Stimulated activated CD4-positive, alpha-beta T cell treated with anti-CD3 and anti-CD28 coated beads, Interleukin-15, amount 100 ng/mL, for 48 hours (primary cell): ENCODE measurements at regions not wholly inside any gene's neighbourhood (a gene's known extent, or its start where the extent isn't known, plus 50 kb on each side); places are given as distances from the start of the nearest gene placed in this dataset.

ENCODE experiments used
- DNase-seq, 2 donors: peaks; one replicate each; pipeline ENCODE4 v3.0.0-alpha.2; 2020; ENCODE audit warnings: low read depth in 2 of 2

DNA sequence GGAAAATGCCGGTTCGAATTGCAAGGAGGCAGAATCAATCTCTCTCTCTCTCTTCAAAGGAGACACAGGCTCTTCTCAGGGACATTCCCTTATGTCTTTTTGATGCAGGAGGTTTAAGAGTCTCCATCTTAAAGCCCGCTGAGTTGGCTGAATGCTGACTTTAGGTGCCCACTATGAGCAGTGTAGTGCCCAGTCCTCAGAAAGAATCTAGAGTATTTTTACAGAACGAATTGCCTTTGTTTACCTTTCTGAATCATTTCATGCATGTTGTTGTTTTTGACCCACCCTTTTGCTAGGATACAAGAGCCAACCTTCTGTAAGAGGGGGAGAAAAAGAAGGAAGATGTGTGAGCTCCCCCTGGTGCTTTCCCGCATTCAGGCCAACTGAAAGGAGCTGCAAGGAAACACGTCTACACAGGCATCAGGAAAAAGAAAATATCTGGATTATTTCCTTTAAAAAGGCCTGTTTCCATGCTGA, 193.5 kb upstream of the TCF4 start:
- DNase-seq = no peak

GRCh38 chr18:55780586-55781071, 192.6 kb upstream of the TCF4 start:
- DNase-seq = no peak

DNA sequence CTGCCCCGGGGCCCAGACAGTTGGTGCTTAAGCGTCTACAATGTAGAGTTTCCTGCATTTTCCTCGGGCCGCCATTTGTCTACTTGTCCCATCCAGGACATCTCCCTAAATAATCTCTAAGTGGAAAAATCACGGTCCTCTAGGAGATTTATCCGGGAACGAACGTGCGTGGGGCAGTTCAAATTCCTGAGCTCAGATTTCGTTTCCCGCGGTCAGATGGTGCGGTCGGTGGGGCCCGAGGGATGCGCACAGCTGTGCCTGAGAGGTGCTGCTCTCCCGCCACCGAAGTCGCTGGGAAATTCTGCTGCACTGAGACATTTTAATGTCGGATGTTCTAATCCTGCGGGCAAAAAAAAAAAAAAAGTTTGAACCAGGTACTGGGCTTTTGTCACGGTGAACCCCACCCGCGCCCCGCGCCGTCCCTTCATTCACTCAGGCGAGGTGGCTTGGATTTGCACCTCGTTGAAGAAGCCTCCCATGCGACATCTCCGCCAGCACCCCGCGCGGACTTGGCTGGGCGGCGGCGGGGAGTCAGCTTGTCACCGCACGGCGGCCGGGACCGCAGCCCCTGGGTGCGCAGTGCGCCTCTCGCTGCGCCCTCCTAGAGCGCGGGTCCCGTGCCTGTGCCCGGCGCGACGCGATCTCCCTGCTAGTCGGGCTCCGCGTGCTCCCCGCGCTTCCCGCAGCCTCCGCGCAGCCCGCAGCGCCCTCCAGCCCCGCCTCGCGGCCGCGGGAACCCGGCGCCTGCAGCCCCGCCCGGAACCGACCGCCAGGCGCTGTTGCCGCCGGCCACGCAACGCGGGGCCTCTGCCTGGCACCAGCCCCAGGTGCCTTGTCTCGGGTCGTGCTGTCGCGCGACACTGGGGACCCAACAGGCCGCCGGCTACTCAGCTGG, 191.9 kb upstream of the TCF4 start:
- DNase-seq = no peak

DNA sequence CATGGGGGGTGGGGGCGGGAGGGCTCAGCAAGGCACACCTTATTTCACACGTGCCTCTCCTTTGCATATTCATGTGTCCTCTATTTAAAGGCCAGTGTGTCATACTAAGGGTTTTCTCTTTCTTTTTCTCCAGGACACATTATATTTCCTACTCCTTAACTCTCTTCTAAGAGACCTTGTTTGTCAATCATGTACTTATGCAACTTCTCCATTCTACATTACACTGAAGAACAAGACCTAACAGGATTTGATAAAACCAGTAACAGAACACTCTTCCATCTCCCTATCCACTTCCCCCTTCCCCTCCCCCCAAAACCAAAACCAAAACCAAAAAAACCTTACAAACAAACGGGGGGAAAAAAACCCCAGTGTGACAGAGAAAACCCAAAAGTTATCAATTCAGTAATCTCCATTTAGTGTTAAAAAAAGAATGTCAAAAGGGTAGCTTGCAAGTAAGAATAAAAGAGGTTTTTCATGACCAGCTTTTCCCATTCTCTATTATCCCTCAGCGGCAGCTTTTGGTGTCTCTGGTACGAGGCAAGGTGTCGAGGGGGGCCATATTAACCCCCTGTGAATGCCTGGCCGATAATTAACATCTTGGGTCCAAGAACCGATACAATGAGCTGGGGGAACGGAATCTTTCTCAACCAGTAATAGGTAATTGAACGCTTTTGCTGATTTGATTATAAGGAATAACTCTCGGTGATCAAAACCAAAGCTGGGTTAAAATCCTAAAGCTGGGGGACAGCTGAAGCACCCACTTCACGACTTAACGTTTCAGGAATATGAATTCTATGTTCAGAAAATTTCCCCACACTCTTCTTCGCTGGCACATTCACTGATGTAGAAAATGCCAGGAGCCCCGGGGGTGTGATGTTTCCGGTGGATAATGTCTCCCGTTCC, 191.0 kb upstream of the TCF4 start:
- DNase-seq = no peak

DNA sequence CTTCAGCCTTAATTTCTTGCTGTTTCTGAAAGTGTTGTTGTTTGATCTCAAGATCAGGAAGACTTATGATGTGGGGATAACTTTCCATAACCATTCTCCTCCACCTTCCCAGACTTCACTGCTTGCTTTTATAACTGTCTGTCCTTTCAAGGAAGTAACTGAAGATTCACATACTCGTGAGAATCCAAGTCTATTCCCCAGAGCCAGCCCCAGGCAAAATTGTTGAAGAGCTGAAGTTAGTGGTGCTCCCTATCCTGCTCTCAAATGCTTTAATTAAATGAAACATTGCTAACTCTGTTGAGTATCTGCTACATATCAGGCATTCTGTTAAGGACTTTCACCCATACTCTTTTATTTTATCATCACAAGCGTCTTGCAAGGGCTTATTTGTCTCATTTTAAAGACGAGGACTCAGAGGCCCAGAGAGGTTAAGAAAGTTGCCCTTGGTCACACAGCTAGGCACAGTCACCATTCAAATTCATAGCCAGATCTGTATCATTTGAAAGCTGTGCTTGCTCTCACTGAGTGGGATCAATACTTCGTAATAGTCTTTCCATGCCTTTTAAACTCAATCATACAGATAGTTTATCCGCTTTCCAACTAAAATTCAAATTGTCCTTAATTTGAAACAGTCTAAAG, 189.8 kb upstream of the TCF4 start:
- DNase-seq = no peak

DNA sequence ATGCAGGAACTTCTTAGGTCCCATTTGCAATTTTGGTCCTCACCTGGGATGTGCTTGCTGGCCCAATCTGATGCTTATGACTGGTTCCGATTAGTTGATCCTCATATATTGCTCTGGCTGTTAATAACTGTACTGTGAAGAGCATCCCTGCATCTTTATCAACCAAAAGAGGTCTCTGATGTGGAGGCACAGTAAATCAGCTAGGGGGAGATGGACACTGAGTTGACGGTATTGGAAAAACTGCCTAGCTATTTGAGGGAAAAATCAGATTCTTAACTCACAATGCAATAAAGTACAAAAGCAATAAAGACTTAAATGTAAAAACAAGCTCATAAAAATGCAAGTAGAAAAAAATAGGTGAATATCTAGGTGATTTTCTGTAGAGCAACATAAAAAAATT, 188.0 kb upstream of the TCF4 start:
- no peak for DNase-seq

GRCh38 chr18:55774505-55774904, 186.5 kb upstream of the TCF4 start:
- DNase-seq = no peak

DNA sequence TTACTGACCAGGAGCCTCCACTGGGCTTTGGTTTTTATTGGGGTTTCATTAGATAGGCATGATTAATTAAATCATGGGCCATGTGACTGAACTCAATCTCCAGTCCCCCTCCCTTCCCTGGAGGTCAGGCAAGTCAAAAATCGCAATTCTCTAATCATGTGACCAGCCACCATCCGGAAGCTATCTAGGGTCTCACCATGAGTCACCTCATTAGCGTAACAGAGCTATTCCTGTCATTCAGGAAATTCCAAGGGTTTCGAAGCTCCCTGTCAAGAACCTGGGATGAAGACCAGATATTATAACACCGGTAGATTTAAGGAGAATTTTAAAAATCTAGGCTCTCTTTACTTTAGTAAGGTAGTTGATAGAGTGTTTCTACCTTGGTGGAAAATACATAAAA, 180.3 kb upstream of the TCF4 start:
- no peak for DNase-seq

DNA sequence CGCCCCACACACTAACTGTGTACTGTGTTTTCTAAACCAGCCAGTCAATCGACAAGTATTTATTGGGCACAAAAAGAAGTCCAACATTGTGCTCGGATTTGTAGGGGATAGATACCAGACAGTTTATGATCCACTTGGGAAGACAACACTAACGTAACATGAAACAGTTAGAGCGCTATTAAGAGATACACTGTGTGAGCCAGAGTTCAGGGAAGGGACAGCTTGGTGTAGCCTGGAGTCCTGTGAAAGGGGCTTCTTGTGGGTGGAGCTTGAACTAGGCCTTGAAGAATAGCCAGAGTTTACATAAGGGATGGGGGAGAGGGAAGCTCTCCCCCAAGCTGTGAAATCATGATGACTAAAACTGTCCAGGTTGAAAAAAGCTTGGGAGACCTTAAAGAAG, 176.4 kb upstream of the TCF4 start:
- no peak for DNase-seq

DNA sequence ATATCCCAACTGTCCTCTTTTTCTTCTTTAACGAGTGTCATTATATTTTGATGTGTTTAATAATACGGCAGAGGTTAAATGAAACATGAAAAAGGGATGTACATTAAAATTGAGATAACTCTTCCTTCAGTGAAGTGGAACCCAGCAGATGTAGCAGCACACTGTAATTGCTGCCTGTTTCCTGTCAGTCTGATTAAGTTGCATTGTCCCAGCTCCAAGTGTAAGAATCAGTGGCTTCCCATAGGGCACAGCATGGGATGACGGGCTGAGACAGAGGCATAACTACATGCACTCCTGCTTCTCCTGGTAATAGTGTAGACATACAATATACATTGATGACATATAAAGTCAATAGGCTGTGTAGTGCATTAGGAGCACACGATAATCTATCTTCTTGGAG, 175.8 kb upstream of the TCF4 start:
- DNase-seq = no peak

- DNase-seq = no peak
Observed at GRCh38 chr18:55763298-55763697, 175.3 kb upstream of the TCF4 start.

DNA sequence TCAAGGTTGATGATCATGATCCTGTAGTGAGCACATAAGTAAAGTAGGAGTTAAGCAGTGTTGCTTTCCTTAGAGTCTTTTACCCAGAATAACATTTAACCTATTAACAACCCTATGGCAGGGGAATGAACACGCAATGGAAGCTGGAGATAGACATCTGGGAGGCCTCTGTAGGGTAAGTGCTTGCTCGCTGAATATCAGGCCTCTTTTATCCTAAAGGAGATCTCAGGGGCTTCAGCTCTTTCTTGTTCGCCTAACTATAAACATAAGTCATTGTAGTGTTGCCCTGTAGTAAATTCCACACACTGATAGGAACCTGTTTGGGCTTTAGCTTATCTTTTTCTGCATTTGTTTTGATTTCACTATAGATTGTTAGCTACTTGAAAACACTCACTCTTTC, 174.4 kb upstream of the TCF4 start:
- DNase-seq = no peak

DNA sequence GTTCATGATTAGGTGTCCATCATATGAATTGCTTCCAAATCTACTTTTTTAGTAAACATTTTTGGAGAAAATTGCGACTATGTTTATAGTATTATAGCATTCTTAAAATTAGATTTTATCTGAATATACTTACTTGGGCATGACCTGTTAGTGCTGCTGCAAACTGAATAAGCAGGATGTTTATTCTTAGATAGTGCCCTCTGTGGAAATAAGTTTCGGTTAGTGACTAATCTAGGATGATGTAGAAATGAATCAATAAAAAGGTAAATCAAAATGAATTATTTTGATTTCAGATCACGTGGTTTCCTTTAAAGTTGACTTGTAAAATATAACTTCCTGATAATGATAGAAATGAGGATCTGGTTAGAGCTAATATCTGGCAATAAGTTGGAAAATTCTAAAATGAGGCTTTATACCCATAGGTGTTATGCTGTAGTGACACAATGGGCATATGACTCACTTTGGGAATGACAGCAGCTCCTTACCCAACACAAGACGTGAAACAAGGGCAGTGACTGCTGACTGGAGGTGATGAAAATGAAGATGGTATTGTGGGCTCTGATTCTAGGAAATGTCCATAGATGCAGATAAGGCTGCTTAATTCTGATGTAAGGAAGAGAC, 165.8 kb upstream of the TCF4 start:
- DNase-seq = no peak

GRCh38 chr18:55751476-55751875, 163.5 kb upstream of the TCF4 start:
- no peak for DNase-seq

GRCh38 chr18:55748227-55748738, 160.3 kb upstream of the TCF4 start:
- DNase-seq = no peak

DNA sequence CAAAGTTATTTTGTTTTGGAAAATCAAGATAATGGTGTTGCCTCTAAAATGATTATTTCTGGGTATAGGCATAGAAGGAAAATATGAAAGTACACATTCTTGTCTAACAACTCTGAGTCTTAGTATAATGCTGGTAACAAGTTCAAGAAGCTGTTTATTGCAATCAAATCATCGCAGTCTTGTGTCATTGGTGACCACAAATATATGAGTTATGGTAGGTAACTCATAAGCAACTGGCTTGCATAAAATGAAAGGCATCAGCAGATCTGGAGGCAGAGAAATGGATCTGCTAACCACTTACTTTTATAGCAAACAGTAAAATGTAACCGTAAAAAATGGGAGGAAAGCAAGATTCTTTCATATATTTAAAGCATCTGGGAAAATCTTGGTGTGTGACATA, 156.2 kb upstream of the TCF4 start:
- DNase-seq = no peak

GRCh38 chr18:55743736-55744135, 155.7 kb upstream of the TCF4 start:
- no peak for DNase-seq

DNA sequence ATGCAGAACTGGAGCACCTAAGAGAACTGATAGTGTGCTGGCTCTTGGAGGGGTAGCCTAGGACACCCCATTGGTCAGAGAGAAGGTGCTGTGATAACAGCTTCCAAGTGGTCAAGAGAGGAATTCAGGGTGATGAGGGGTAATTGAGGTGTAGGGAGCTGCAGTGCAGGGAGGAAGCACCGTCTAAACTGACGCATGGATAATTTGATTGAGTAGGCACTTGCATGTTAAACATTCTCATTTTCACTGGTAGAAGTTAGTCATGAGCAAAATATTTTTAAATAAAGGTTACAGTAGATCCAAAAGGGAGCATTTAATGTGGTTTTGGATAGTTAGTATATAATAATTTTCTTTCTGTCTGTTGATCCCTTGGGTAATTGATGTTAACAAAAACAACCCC, 155.1 kb upstream of the TCF4 start:
- DNase-seq = no peak

GRCh38 chr18:55739488-55739887, 151.5 kb upstream of the TCF4 start:
- DNase-seq = no peak

GRCh38 chr18:55738483-55739114, 150.6 kb upstream of the TCF4 start:
- DNase-seq = no peak
